VCaP (cell line): ENCODE measurements at regions not wholly inside any gene's neighbourhood (a gene's known extent, or its start where the extent isn't known, plus 50 kb on each side); places are given as distances from the start of the nearest gene placed in this dataset.
"Not testable (repeated sequence)": the region's sequence is repeated elsewhere in the genome, so short reads cannot be mapped to it uniquely, and the experiment has no call there.

Experiments
- H3K27ac ChIP-seq: fragments of 450-650 bp; 2 replicates; pipeline ENCODE4 v1.5.1; 2017
- CTCF ChIP-seq: fragments of 450-650 bp; conservative IDR thresholded peaks from 2 replicates; pipeline ENCODE4 v1.5.1; 2017; ENCODE audit warnings: mild to moderate bottlenecking, moderate library complexity

GRCh38 chr2:142415461-142415860 lies 284.6 kb upstream of the LRP1B start:
- H3K27ac ChIP-seq: no peak overlapping the region
- TF ChIP-seq CTCF: no peak

- no peak overlapping the region for H3K27ac ChIP-seq
- no peak for TF ChIP-seq CTCF
Measured at GRCh38 chr2:142398212-142398611, 267.4 kb upstream of the LRP1B start.

GRCh38 chr2:142395291-142395690 lies 264.5 kb upstream of the LRP1B start:
- TF ChIP-seq CTCF: no peak
- no peak overlapping the region for H3K27ac ChIP-seq

- TF ChIP-seq CTCF: no peak
- H3K27ac ChIP-seq: no peak overlapping the region
Measured at GRCh38 chr2:142380372-142380771, 249.6 kb upstream of the LRP1B start.

GRCh38 chr2:142362069-142362468 lies 231.3 kb upstream of the LRP1B start:
- H3K27ac ChIP-seq: not testable (repeated sequence)

- TF ChIP-seq CTCF: no peak
- no peak overlapping the region for H3K27ac ChIP-seq
Measured at GRCh38 chr2:142347751-142348150, 216.9 kb upstream of the LRP1B start.

GRCh38 chr2:142339261-142339660 lies 208.4 kb upstream of the LRP1B start:
- TF ChIP-seq CTCF: no peak
- no peak overlapping the region for H3K27ac ChIP-seq

- no peak for TF ChIP-seq CTCF
- H3K27ac ChIP-seq: no peak overlapping the region
Measured at GRCh38 chr2:142332196-142332595, 201.4 kb upstream of the LRP1B start.
